Skeletal muscle cell (primary cell): ENCODE measurements at regions not wholly inside any gene's neighbourhood (a gene's known extent, or its start where the extent isn't known, plus 50 kb on each side); places are given as distances from the start of the nearest gene placed in this dataset.
A peak's percentile ranks its signal among the peaks of the same experiment; 100 is the strongest.
"Not testable (repeated sequence)": the region's sequence is repeated elsewhere in the genome, so short reads cannot be mapped to it uniquely, and the experiment has no call there.

Experiments
- DNase-seq: peaks from one replicate; pipeline ENCODE4 v3.0.0-alpha.2; 2010; ENCODE audit warnings: low read depth
- H3K4me3 ChIP-seq: 2 replicates; pipeline ENCODE4 v1.5.1; 2011; ENCODE audit warnings: low read depth, mild to moderate bottlenecking, control low read depth, low read length, moderate library complexity

DNA sequence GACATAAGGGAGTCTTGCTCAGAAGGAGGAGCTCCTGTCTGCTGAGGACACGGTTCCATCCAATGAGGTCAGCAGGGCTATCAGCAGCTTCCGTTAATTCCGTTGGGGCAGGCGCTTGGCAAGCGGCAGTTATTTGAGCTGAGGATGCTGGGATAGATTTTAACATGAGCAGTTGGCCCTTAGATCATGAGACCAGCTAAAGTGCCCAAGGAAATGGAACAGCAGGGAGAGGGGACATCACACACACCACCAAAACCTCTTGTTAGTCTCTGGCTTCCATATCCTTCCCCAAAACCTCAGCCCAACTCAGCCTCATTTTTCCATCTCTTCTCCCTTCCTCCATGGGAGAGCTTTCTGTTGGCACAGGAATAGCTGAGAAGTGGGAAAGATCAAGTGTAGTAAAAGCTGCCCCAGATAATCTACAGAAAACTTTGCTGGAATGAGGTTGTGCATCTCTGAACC is 138.7 kb upstream of the PZP start:
- no peak overlapping the region for H3K4me3 ChIP-seq
- DNase-seq = no peak

DNA sequence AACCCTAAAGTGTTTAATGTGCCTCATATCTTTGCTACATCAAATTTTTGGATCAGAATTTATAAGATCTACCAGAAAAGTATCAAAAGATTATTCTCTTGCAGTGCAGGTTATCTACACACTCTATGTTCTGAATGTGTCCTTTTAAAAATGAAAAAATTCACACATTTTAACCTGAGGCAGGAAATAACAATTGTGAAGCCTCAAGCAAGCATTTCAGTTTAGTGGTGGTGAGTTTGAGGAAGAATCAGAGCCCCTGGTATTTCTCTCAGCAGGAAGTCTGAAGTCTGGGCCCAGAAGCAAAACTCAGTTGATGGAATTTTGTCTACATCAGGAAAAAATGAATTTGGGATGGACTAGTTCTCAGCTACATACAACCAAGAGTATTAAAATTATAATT is 137.0 kb upstream of the PZP start:
- no peak overlapping the region for H3K4me3 ChIP-seq
- no peak for DNase-seq

DNA sequence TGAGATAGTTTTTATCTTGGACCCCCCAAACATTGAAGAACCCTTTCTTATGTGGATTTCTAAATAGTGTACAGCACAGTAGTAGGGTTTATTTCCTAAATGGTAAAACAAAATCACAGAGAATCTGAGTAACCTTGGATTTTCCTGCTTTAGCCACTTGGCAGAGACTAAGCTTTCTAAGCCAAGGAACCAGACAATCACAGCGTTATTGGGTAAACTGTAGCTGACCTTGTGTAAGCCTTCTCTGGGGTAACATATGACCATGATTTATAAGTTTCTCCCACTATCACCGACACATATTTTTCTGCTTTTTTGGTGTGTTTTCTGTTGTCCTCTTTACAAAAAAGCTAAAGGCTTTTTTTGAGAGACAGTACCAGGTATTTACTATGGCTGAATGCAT is 136.3 kb upstream of the PZP start:
- peak; percentile 21 for DNase-seq

DNA sequence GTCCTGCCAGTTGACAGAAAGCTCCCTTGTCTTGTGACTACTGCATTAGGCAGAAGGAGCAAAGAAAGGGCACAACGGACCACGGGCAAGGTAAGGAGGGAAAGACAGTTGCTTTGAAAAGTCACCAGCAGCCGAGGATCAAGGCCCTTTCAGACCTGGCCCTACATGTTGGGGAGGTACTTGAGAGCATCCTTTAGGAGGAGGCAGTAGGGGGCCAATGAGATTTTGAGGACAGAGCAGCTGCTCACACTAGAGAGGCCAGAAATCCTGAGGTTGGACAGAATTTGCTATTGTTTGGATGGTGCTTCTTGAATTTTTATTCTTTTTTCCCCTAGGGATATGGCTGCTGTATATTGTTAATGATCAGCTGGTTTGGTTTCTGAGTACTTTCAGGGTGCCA is 135.5 kb upstream of the PZP start:
- no peak for DNase-seq
- H3K4me3 ChIP-seq = no peak overlapping the region

More for the DNA sequence above, 136.3 kb upstream of the PZP start:
- H3K4me3 ChIP-seq = no peak overlapping the region

DNA sequence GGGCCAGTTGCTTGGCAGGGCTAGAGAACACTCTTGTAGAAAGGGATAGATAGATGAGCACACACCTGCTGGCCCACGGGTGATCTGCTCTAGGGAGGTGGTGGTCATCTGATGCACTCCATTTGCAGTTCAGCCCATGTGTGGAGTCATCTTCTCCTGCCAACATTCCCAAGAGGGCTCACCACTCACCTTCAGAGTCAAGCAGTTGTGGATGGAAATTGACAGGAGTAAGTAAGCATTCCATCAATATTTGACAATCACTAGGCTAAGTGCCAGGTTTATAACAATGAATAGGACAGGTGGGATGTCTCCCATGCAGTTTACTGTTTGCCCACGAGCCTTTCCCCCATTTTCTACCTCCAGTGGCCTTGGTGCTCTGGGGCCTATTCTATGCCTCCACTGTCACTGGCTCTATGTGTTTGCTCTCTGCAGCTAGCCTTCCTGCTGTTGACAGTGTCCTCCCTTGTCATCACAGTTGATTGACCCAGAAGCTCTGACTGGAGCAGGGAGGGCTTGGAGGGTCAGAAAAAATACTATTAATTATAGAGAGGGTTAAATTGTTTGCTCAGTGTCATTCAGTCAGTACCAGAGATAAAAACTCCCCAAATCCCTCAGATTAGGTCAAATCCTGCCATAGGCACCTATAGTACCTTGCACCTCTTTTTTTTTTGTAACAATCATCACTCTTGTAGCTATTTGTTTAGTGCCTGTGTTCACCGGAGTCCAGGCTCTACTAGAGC is 134.6 kb upstream of the PZP start:
- no peak for DNase-seq
- H3K4me3 ChIP-seq = no peak overlapping the region

DNA sequence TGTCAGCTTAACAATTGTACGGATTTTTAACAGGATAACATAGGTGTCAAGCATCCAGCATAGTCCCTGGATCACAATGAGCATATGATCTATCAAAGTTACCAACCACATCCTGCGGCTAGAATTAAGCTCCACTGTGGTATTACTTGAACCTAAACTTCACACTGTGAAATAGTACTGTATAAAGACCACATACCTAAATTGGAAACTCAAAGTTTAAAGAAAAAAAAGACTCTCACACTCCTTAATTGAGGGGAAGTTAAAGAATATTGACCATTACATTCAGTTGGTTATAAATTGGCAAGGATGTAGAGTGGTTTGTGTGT is 133.0 kb upstream of the PZP start:
- no peak for DNase-seq
- H3K4me3 ChIP-seq = no peak overlapping the region

DNA sequence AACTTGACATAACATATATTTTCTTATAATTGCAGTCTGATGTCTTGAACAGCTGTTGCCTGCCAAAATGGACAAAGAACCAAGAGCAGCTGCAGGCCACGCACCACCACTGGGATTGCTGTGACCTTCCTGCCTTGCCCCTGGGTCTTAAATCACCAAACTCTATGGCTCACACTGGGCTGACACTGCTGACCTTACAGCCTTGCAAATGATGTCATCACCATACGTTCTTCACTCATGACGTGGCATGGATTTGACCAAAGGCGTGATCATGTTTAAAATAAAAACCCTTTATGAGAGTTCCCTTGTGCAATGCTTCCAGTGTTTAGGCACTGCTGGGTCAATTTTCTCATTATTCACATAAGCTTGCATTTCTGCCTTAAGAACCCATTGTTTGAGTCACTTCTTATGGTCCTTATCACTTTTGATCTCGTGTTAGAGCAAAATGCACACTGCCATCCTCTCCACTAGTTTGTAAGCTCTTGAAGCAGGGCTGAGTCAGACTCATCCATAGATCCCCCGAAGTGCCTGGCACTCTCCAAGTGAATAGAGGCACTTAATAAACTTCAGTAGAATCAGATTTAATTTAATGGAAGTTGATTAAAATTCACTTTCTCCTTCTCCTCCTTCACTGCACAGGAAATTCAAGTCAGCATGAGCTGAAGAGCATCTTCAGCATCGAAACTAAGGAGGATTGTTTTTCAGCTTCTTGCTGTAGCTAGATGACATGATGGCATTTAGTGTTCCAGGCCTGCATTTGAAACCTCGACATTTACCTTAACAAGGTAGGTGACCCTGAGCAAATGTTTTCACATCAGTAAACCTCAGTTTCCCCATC is 132.4 kb upstream of the PZP start:
- peak; percentile 85 for DNase-seq
- H3K4me3 ChIP-seq = no peak overlapping the region

DNA sequence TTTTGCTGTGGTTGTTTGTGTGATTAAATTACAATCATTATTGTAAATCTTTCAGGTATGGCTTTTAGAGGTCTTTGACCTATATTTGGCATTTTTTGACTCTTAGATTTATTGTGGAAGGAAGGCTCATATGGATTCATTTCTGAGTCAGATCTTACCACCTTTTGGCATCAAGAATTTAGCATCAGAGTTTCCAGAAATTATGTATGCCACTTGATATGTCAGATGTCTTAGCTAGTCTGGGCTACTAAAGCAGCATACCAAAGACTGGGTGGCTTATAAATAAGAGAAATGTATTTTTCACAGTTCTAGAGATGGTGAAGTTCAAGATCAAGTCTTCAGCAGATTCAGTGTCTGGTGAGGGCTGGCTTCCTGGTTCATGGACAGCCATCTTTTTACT is 129.5 kb upstream of the PZP start:
- no peak overlapping the region for H3K4me3 ChIP-seq
- no peak for DNase-seq

DNA sequence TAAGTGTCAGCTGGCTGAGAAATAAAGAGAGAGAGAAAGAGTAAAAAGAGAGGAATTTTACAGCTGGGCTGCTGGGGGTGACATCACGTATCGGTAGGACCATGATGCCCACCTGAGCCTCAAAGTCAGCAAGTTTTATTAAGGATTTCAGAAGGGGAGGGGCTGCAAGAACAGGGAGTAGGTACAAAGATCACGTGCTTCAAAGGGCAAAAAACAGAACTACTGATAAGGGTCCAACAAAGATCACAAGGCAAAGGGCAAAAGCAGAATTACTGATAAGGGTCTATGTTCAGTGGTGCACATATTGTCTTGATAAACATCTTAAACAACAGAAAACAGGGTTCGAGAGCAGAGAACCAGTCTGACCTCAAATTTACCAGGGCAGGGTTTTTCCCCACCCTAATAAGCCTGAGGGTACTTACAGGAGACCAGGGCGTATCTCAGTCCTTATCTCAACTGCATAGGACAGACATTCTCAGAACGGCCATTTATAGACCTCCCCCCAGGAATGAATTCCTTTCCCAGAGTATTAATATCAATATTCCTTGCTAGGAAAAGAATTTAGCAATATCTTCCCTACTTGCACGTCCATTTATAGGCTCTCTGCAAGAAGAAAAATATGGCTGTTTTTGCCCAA is 128.3 kb upstream of the PZP start:
- not testable (repeated sequence) for DNase-seq

DNA sequence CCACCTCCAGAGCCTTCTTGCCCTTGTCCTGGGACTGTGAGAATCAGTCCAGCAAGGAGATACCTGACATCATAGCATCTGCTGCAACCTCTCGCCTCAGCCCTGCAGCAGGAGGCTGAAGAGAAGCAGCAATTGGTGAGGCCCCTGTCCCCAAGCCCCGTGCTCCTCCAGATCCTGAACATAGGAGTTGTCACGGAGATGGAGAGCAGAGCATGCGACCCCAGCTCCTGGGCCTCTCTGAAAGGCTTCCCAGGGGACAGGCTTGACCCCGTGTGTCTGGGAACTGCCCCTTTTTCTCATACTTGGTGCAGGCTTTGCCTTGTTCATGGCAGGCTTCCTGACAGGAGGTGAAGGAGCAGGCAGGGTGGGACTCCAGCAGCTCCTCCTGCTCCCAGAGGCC is 127.7 kb upstream of the PZP start:
- H3K4me3 ChIP-seq = no peak overlapping the region
- DNase-seq = no peak

More for the DNA sequence above, 128.3 kb upstream of the PZP start:
- not testable (repeated sequence) for H3K4me3 ChIP-seq

DNA sequence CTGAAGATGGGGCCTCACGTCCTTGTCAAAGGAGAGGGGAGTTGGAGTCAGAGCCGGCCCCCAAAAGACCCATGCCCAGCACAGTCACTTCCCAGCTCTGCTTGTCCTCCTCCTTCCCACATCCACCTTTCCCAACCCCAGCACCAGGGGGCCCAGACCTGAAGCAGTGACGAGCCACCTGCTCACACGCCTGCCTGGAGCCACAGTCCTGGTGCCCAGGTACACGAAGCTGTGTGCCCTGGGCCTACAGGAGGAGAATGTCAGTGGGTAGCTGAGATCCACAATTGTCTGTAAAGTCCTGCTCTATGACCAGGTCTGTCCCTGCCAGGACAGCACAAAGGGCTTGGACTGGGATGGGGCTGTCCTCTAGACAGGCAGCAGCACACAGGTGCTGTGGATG is 126.8 kb upstream of the PZP start:
- no peak overlapping the region for H3K4me3 ChIP-seq
- DNase-seq = no peak

DNA sequence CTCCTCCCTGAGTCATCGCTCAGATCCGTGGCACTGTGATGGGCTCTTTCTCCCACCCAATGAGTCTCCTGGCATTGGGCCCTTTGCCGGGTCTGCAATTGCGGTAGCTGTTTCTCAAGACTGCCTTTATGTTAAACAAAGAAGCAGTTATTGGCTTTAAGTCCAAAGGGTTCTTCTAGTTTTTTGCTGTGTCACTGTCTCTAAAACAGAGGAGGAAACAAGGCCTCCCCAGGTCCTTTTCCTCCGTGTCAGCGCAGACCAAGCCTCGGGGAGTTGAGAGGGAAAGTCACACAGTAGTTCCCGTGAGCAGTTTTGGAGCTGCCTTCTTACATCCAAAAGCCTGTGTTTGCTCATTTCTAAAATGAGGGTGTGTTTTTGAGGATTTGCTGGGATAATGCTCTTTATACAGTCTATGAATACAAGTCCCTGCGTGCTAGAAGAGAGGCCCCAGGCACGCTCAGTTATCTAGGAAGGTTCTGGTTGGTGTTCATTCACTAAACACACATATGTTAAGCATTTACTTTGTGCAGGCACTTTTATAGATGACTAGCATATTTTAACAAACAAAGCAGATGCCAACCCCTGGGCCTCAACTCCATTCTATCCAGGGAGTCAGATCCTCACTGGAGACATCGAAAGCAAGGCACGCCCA is 126.0 kb upstream of the PZP start:
- no peak for DNase-seq
- H3K4me3 ChIP-seq = no peak overlapping the region

DNA sequence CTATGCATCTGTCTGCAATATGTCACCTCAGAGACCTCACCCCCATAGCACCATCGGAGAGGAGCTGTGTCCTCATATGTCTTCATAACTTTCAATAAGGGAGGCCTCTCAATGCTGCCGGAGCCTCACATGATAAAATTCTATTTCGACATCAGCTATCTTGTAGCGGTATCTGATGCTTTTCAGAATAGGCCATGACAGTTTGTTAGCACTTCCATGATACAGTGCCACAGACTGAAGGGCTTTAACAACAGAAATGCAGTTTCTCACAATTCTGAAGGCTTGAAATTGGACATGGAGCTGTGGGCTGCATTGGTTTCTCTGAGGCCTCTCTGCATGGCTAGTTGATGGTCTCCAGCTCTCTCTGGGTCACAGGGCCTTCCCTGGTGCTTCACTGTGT is 125.0 kb upstream of the PZP start:
- H3K4me3 ChIP-seq = no peak overlapping the region
- no peak for DNase-seq

DNA sequence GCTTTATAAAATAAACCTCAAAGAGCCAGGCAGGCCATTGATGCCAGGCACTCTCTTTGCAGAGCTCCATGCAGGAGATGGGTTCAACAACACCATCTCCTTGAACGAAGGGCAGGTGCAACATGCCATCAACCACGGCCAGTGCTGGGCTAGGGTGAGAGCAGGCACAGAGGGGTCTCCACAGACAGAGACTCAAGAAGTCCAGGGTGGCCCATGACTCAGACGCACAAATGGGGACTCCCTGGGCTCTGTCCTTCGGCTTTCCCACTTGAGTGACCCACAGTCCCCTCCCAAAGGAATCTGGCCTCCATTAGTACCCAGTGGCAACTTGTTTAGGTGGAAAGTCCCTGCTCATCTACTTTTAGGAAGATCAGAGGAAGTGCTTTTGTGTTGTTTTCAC is 124.4 kb upstream of the PZP start:
- H3K4me3 ChIP-seq = no peak overlapping the region
- DNase-seq = no peak

DNA sequence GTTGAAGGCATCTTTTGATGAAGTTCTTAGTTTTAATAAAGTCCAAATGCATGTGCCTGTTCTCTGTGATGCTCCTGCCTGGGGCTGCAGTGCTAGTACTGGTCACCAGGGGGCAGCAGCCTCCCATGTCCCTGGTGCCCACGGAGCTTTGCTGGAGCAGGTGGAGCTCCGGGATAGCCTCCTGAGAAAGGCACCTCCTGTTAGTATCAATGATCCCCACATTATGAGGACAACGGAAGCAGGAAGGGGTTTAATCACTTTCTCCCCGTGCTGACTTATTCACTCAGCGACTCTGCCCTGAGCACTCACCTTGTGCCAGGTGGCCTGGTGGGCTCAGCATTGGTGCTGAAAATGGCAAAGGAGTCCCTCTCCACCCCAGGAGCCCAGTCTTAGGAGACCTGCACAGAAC is 123.0 kb upstream of the PZP start:
- no peak for DNase-seq
- H3K4me3 ChIP-seq = no peak overlapping the region

DNA sequence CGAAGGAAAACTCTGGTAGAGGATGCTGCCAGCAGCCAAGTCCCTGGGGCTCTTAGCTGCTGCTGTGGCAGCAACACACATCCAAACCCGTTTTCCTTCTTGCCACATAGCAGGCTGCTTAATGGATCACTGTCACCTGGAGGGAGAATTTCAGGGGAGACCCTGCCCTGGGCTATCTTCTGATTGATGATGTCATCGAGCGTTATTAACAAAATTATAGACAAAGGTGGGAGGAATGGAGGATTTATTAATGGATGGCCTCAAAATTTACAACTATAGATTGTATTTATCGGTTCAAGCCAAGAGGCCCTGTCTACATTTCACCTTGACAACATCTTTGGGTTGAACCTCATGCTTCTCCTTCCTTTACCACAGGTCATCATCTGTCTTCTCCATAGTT is 120.8 kb upstream of the PZP start:
- H3K4me3 ChIP-seq = no peak overlapping the region
- DNase-seq = no peak

DNA sequence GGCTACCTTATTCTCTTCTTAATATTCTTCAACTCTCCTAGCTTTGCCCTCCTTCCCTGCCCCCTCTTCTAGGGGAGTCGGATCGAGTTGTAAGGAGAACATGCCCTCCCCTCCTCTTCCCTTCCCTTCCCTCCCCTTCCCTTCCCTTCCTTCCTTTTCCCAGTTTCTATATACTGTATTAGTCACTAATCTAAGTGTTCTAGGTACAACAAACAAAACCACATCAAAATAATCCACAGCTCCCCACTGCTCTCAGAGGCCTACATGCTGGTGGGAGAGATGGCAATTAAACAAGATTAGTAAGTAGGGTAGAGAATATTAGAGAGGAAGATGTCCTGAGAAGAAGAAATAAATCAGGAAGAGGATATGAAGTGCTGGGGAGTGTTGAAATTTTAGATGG is 119.9 kb upstream of the PZP start:
- H3K4me3 ChIP-seq = no peak overlapping the region
- no peak for DNase-seq

DNA sequence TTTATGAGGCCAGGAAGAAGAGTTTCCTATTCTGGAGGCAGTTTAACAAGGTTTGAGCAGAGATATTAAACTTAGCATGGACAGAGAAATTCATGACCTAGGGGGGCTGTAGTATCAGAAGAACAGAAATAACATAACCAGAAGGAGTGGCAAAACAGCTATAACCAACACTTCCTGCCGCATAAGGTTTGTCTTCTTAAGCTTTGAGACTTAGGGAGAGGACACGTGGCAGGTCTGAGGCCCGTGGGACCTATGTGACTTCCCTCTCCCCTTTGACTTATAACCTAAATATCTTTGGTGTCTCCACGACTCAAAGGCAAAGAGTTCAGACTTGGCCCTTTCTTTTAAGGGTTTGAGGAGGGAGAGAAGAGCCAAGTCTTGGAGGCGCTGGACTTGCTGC is 119.1 kb upstream of the PZP start:
- DNase-seq = no peak
- H3K4me3 ChIP-seq = no peak overlapping the region

DNA sequence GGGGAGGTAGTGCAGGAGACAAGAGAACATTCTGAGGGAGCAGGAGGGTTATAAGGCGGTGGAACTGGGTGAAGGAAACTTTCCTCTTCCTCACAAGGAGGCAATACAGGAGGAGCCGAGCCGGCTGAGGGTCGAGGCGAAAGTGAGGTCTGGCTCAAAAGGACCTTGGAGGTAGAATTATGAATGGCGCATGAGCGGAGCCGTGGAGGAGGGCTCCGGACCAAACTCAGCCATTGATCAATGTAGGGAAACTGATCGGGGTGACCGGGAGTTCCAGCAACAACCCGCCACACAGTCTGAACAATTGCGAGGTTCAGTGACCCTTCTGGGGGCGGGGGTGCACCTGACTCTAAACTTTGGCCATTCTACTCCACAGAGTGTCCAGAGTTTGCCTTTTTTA is 118.7 kb upstream of the PZP start:
- not testable (repeated sequence) for H3K4me3 ChIP-seq, DNase-seq

DNA sequence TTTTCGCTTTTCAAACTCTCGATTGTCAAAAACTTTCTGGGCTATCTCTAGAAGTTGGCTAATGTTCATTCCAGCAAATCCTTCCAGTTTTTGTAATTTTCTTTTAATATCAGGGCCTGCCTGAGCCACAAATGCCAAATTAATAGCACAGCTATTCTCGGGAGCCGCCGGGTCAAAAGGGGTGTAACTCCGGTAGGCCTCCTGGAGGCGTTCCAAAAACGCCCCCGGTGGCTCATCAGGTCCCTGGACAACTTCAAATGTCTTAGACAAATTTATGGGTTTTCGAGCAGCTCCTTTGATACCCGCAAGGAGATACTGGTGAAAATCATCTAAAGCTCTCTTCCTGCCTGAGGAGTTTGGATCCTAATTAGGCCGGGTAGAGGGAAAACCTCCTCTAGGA is 117.9 kb upstream of the PZP start:
- no peak overlapping the region for H3K4me3 ChIP-seq
- no peak for DNase-seq
